Transverse colon (tissue), 4 donors: ENCODE measurements at regions not wholly inside any gene's neighbourhood (a gene's known extent, or its start where the extent isn't known, plus 50 kb on each side); places are given as distances from the start of the nearest gene placed in this dataset.

Source experiments
- DNase-seq: peaks from one replicate; pipeline ENCODE4 v3.0.0-alpha.2; 2019
- H3K27ac ChIP-seq, 4 donors: fragments of 200-600 bp; sonication (generic); 2 replicates each; pipeline ENCODE4 v1.5.1; 2016 to 2018; ENCODE audit warnings: inconsistent platforms in 4 of 4
- H3K27me3 ChIP-seq: fragments of 200-600 bp; sonication (generic); 2 replicates; pipeline ENCODE4 v1.5.1; 2017; ENCODE audit warnings: inconsistent platforms
- H3K36me3 ChIP-seq, 4 donors: fragments of 200-600 bp; sonication (generic); 2 replicates each; pipeline ENCODE4 v1.5.1; 2017 to 2019; ENCODE audit warnings: inconsistent platforms in 4 of 4
- H3K4me1 ChIP-seq, 4 donors: fragments of 200-600 bp; sonication (generic); 2 replicates each; pipeline ENCODE4 v1.5.1; 2017 to 2020; ENCODE audit warnings: inconsistent platforms in 4 of 4
- H3K4me3 ChIP-seq, 4 donors: fragments of 200-600 bp; sonication (generic); 1 replicate in 1 of 4; 2 replicates in 3 of 4; pipeline versions ENCODE4 v1.5.1 to v1.6.1; 2017 to 2019; ENCODE audit warnings: inconsistent platforms in 4 of 4
- H3K9me3 ChIP-seq, 2 donors: fragments of 200-600 bp; sonication (generic); 2 replicates each; pipeline ENCODE4 v1.5.1; 2017 to 2019; ENCODE audit warnings: inconsistent platforms in 2 of 2
- CTCF ChIP-seq, 5 experiments: fragments of 200-600 bp in 3 of 5; fragments of 450-650 bp in 2 of 5; sonication (generic) in 3 of 5; IDR thresholded peaks; 1 replicate in 2 of 5; 2 replicates in 3 of 5; pipeline ENCODE4 v1.5.1; 2016 to 2017; ENCODE audit warnings: antibody characterized with exemption in 5 of 5, inconsistent platforms in 3 of 5, mild to moderate bottlenecking in 2 of 5, moderate library complexity in 1 of 5
- EP300 ChIP-seq: sonication (generic); formaldehyde crosslinking; IDR thresholded peaks from one replicate; pipeline ENCODE4 v1.6.1; 2017; ENCODE audit warnings: antibody characterized with exemption, low read depth
- POLR2A ChIP-seq: fragments of 450-650 bp; IDR thresholded peaks from one replicate; pipeline ENCODE4 v1.6.1; 2016; ENCODE audit warnings: antibody characterized with exemption, mild to moderate bottlenecking, moderate library complexity
- POLR2AphosphoS5 ChIP-seq, 3 donors: sonication (generic); formaldehyde crosslinking; IDR thresholded peaks; one replicate each; pipeline ENCODE4 v1.6.1; 2016; ENCODE audit warnings: antibody characterized with exemption in 3 of 3
- whole genome bisulfite sequencing, 2 donors: methylation state at CpG; one replicate each; pipeline ENCODE4 v1.1.5; 2018; ENCODE audit warnings: low coverage in 1 of 2; 5-methylcytosine and 5-hydroxymethylcytosine counted together
- in situ Hi-C, 4 donors: fragments of 200-750 bp; cut with MboI; loops; one replicate each; pipeline versions ENCODE4 v1.15.0 to v1.15.1; 2017; ENCODE audit warnings: low sequenced_read_pairs in 3 of 4, low pct_ligation_motif_present in 1 of 4, low pct_unique_long_range_greater_than_20kb in 1 of 4
- intact Hi-C: fragments of 100-400 bp; cut with DNase I; formaldehyde crosslinking; loops from one replicate; pipeline ENCODE4 v1.15.1; 2023; ENCODE audit warnings: low total_unique reads

DNA sequence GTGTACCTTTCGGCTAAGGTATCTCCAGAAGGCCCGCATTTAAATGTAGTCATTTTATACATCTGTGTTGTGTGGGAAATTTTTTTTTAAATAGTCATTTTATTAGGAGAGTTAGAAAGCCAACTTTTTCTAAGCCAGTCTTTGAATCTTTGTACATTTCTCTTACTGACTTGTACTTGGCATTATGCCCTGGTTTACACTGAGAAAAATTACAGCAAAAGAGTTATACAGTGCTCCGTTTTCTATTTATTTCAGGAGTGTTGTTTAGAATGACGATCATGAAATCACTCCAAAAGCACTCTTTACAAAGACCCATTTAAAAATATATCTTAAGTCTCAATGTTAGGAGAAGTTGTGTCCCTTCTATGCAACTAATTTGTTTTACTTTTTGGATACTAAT lies 91.8 kb downstream of the CYB561 start:
- intact Hi-C loops: no loop called here
- WGBS, 2 donors: 72 to 73% methylated on average over 4 of the region's 4 CpGs
- TF ChIP-seq EP300 (no peak), POLR2AphosphoS5 (IDR thresholded peaks at IDR 0.05) (no peak), CTCF (IDR thresholded peaks at IDR 0.05) (no peak), POLR2A (no peak)
- H3K27me3 ChIP-seq: no peaks in the 10 kb centered on the region
- H3K36me3 ChIP-seq: no peaks in the 10 kb centered on the region
- peaks cover 0 to 20% (median 17%) of the 10 kb centered on the region in 4 donors for H3K4me1 ChIP-seq
- H3K9me3 ChIP-seq: no peaks in the 10 kb centered on the region
- H3K4me3 ChIP-seq: no peak overlapping the region
- no peak overlapping the region for H3K27ac ChIP-seq
- in situ Hi-C loops: no loop called here
- DNase-seq: no peak

GRCh38 chr17:63356337-63356757 lies 89.8 kb downstream of the CYB561 start:
- in situ Hi-C loops: no loop called here
- WGBS, 2 donors: 24% methylated on average over 1 of the region's 1 CpG; no CpG with 5 or more reads in 1 of the 2 donors
- peak overlapping the region in 2 of 4 donors; percentile 4 to 33 for H3K27ac ChIP-seq

DNA sequence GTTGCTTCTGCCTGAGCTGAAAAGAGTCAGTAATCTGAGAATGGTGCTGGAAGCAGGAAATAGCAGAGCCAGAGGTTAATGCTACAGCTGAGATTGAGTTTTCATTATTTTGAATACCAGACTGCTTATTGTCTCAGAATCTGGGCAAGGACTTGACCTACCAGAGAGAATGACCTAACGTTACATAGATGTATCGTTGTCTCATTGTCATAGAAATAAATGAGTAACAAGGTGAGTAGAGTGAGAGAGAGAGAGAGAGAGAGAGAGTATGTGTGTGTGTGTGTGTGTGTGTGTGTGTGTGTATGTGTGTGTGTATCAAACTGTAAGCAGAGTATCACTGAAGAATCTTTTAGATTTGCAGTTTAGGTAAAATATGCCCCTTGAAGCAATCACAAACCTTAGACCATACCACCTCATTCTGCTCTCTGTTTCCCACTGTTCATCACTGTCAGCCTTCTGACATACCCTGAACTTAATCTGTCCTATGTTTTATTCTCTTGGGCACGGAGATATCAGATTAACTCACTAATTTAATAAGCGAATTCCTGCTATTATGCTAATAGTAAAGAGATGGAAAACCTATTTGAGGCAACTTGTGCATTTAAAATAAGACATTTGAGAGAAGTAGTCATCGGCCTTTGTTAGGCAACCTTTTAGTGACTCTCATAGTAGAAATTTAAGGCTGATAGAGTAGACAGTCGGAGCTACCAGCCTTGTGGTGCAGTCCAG lies 87.8 kb downstream of the CYB561 start:
- H3K27ac ChIP-seq: no peak overlapping the region
- intact Hi-C loops: no loop called here

More at GRCh38 chr17:63356337-63356757, 89.8 kb downstream of the CYB561 start:
- TF ChIP-seq POLR2A: no peak
- TF ChIP-seq CTCF (IDR thresholded peaks at IDR 0.05): no peak
- TF ChIP-seq EP300: no peak
- no peak for TF ChIP-seq POLR2AphosphoS5 (IDR thresholded peaks at IDR 0.05)
- H3K27me3 ChIP-seq: no peaks in the 10 kb centered on the region
- no peaks in the 10 kb centered on the region for H3K36me3 ChIP-seq
- H3K4me3 ChIP-seq: no peak overlapping the region
- H3K4me1 ChIP-seq: peaks cover 0 to 19% (median 13%) of the 10 kb centered on the region in 4 donors
- no peak for DNase-seq
- intact Hi-C loops: no loop called here
- H3K9me3 ChIP-seq: no peaks in the 10 kb centered on the region

DNA sequence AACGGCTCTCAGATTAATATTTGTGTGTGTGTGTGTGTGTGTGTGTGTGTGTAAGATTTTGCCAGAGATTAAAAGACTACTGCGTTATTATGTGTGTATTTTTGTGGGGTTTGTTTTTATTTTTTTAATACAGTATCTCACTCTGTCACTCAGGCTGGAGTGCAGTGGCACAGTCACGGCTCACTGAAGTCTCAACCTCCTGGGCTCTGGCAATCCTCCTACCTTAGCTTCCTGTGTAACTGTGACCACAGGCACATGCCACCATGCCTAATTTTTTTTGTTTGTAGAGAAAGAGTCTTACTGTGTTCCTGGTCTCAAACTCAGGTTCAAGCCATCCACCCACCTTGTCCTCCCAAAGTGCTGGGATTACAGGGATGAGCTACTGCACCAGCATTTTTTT lies 87.2 kb downstream of the CYB561 start:
- Histone ChIP-seq H3K4me3 (no peak overlapping the region), H3K27ac (no peak overlapping the region), H3K4me1 (peaks cover 0 to 19% (median 13%) of the 10 kb centered on the region in 4 donors), H3K9me3 (no peaks in the 10 kb centered on the region), H3K36me3 (no peaks in the 10 kb centered on the region), H3K27me3 (no peaks in the 10 kb centered on the region)
- intact Hi-C loops (no loop called here), in situ Hi-C loops (no loop called here)
- DNase-seq: no peak
- 88% methylated on average over 3 of the region's 3 CpGs for WGBS, 2 donors
- no peak for TF ChIP-seq CTCF (IDR thresholded peaks at IDR 0.05)
- no peak for TF ChIP-seq POLR2A
- TF ChIP-seq POLR2AphosphoS5 (IDR thresholded peaks at IDR 0.05): no peak
- TF ChIP-seq EP300: no peak

More for the DNA sequence above, 87.8 kb downstream of the CYB561 start:
- Histone ChIP-seq H3K4me1 (peaks cover 0 to 19% (median 13%) of the 10 kb centered on the region in 4 donors), H3K4me3 (no peak overlapping the region), H3K36me3 (no peaks in the 10 kb centered on the region), H3K9me3 (no peaks in the 10 kb centered on the region), H3K27me3 (no peaks in the 10 kb centered on the region)
- TF ChIP-seq EP300 (no peak), POLR2A (no peak), CTCF (IDR thresholded peaks at IDR 0.05) (no peak), POLR2AphosphoS5 (IDR thresholded peaks at IDR 0.05) (no peak)
- in situ Hi-C loops: no loop called here
- 84 to 97% methylated on average over 4 to 6 of the region's 6 CpGs for WGBS, 2 donors
- DNase-seq: no peak
